ENCODE measurements at regions not wholly inside any gene's neighbourhood (a gene's known extent, or its start where the extent isn't known, plus 50 kb on each side); places are given as distances from the start of the nearest gene placed in this dataset.
"Not testable (repeated sequence)": the region's sequence is repeated elsewhere in the genome, so short reads cannot be mapped to it uniquely, and the experiment has no call there.

DNA sequence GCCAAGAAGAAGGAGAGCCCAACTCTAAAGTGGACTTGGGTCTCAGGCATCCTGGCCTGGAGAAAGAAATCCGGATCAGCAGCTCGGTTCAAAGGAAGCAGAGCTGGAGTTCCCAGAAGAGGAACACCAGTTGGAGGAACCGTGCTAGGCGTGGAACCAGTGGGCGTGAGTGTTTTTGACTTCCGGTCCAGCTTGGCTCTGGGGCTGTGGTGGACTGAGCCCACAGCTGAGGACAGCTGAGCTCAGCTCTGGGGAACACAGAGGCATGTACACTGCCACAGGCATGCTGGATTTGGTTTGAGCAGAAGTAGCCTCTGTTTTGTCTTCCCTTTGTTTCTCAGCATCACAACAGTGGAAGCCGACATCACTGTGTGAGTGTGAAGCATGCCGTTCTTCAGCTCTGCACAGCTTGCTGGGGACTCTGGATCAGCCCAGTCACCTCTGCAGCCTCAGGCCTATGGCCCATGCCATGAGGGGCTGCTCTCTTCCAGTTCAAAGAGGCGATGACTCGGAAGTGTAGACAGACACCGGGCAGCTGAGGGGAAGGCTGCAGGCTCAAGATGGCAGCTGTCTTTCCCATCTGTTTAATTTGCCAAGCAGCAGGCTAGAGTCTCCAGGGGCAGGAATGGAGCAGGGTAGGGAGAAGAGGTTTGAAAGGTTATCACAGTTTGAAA, 185.8 kb upstream of the UBE3A start:
- DNase-seq (ENCODE audit: low spot score) = no peak

DNA sequence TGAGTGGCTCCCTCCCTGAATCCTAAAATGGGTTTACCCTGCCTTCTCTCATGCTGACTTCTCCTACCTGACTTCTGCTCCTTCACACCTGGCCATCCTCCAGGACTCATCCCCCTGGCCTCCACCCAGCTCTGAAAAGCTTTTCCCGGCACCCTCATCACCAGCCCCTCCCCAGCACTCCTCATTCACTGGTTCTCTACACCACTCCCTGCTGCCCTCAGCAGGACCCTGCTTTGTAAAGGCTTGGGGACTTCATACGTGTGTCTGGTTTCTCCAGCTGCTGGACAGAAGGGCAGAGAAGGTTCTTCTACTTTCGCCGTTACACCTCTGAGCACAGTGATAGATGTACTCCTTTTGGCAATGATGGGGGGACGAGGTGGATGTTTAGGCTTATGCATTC, 184.9 kb upstream of the UBE3A start:
- DNase-seq (ENCODE audit: low spot score) = no peak

DNA sequence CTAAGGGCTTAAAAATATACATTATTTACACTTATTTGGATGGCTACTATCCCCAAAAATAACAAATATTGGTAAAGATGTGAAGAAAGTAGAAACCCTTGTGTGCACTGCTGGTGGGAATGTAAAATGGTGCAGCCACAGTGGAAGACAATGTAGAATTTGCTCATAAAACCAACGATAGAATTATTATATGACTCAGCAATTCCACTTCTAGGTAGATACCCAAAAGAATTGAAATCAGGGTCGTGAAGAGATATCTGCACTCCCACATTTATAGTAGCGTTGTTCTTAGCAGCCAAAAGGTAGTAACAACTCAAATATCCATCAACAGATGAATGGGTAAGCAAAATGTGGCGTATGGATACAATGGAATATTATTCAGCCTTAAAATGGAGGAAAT, 181.6 kb upstream of the UBE3A start:
- DNase-seq (ENCODE audit: low spot score) = no peak

DNA sequence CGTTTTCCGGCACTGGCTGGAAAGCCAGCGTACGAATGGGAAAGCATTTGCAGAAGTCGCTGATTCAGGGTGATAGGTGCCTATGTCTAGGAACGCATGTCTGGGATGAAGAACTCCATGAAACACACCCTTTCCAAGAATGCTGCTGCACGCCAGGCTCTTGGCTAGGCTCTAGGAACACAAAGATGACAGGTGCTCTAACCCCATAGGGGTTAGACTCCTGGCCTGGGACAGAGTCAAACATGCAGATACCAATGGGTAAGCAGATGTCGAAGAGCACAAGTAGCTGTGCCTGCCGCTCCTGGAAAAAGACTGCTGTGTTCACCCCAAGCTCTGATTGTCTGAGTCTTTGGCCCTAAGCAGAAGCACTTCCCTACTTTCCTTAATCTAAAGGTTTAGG, 180.9 kb upstream of the UBE3A start:
- no peak for DNase-seq (ENCODE audit: low spot score)

DNA sequence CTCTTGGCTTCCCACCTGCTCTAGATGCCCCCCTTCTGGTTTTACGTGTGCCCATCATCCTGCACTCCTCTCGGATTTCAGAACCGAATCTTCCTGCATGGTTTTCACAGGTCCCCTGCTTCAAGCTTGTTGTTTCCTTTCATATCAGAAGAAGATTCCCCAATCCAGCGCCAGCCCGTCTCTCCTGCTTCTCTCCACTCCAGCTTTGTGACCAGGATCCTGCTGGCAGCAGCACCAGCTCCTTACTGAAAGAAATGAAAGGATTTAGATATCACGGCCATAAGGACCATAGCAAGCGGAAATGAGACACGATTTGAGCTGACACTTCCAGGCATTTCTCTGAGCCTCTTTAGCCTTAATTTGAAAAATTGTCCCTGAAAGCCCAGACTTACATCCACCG, 180.3 kb upstream of the UBE3A start:
- no peak for DNase-seq (ENCODE audit: low spot score)

DNA sequence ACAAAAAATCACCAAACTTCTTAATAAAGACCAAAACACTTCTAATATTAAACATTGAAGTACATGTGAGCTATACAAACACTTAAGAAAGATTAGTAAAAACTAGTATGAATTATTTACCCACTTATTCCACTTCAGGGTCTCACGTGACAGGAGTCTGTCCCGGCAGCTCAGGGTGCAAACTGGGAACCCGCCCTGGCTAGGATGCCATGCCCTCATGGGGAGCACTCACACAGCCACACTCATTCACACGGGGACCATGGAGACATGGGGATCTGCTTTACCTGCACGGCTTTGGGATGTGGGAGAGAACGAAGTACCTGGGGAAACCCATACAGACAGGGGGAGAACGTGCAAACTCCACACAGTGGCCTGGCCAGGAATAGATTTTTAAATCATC, 179.3 kb upstream of the UBE3A start:
- DNase-seq (ENCODE audit: low spot score) = no peak

DNA sequence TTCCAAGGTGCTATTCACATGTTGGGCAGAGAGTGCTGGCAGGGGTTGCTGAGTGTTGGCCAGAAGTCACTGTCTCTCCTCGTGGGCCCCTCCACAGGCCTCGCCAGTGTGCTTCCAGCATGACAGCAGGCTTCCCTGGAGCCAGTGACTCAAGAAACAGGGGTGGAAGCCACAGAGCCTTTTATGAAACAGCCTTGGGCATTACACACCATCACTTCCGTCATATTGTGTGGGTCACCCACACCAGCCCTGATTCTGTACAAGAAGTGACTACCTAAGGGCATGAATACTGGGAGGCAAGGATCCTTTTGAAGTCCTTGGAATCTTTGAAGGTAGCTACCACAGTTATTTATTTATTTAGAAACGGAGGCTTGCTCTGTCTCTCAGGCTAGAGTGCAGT, 177.6 kb upstream of the UBE3A start:
- no peak for DNase-seq (ENCODE audit: low spot score)

DNA sequence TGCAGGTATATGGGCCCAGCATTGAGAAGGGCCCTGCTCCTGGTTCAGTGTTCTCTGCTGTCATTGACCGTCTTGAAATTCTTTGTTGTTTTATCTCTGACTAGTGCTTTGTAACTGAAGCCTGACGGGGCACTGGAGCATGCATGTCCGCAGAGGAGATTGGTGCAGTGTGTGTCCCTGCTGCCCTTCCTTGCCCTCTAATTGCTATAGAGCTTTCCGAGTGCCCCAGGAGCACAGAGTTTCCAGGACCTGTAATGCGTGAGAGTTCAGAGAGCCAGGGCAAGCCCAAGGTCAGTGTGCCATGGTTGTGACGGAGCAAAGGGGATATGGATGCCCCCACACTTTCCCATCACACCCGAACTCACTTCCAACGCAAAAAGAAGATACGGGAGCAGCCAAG, 174.3 kb upstream of the UBE3A start:
- DNase-seq (ENCODE audit: low spot score) = no peak

DNA sequence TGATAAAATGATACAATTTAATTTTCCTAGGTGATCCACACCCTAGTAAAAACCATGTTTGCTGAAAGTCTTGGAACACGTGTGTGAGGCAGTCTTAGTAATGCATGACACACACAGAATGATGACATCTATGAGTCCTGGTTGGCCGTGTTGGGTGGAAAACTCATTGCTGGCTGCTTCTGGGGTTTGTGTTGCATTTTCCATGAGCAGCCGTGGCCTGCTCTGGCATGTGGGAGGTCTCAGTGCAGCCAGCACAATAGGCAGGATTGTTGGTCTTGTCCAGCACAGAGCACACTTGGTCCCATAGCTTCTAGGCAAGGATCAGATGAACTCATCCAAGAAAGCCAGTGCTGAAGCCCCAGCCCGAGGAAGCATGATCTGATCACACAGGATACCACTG, 172.8 kb upstream of the UBE3A start:
- DNase-seq (ENCODE audit: low spot score) = no peak

DNA sequence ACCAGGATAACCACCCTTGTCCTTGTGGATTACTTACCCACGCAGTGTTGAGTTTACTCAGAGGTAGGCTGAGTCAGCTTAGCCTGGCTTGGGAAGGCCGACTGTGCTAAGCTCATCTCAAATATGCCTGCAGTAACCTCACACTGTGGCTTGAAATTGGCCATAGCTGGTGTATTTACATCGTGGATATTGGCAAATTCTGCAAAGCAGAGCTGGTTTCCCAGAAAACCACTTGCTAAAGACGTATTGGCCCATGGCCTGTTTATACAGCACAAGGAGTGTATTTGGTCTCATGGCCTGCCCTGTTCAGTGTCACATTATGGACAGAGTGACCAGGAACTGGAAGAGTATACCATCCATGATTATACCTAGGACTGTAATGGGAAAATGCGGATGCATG, 170.5 kb upstream of the UBE3A start:
- DNase-seq (ENCODE audit: low spot score) = no peak

DNA sequence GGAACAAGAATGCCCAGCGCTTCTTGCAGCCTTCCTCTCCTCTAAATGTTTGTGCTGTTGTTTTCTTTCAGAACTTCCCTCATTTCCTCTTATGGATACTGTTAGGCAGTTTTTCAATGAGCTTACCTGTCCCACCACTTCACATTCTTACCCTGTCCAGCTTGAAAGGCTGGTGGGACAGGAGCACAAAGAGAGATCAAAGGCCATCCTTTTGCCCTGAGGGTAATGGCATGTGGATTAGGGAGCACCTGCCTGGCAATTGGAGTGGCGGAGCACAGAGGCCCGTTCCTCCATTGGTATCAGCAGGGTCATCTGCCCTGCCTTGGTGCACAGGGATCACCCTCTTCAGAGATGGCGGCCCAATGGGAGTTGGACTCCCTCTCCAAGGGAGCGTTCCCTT, 170.1 kb upstream of the UBE3A start:
- no peak for DNase-seq (ENCODE audit: low spot score)

DNA sequence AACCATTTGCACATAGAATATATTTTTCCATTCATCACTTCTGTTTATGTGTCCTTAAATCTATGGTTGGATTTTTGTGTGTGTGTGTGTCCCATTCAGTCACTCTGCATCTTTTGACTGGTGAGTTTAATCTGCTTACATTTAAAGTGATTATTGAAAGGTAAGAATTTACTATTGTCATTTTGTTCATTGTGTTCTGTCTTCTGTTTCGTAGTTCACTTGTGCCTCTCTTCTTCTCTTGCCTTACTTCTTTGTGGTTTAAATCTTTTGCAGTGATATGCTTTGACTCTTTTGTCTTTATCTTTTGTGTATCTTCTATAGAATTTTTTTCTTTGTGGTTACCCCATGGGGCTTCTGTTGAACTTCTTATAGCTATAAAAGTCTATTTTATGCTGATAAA, 166.3 kb upstream of the UBE3A start:
- DNase-seq (ENCODE audit: low spot score) = no peak

DNA sequence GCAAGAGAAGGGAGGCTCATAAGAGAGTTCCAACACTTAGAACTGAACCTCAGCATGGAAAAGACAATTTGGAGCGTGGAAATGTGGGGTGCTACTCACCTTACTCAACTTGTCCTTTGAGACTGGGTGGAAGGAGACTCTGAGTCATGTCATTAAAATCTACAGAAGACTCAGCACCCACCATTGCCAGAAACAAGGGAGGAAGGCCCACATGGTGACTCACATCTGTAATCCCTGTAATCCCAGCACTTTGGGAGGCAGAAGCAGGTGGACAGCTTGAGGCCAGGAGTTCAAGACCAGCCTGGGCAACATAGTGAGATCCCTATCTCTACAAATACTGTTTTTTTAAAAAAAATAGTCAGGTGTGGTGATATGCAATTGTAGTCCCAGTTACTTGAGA, 161.9 kb upstream of the UBE3A start:
- no peak for DNase-seq (ENCODE audit: low spot score)

DNA sequence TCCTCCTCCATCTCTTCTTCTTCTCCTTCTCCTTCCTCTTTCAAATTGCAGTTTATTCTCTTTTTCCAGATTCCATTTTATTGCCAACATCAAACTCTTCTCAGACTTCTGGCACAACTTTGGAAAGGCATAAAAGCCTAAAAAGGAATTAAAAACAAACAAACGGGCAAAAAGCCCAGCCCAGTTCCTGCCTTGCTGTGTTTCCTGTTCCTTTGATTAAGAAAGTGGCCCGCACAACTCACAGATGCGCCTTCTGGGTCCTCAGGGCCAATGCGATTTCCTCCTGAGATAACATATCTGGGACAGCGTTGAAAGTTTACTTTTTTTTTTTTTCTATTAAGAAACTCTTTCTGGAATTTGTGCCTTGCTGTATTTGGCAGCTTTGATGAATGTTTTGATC, 158.7 kb upstream of the UBE3A start:
- DNase-seq (ENCODE audit: low spot score) = no peak

DNA sequence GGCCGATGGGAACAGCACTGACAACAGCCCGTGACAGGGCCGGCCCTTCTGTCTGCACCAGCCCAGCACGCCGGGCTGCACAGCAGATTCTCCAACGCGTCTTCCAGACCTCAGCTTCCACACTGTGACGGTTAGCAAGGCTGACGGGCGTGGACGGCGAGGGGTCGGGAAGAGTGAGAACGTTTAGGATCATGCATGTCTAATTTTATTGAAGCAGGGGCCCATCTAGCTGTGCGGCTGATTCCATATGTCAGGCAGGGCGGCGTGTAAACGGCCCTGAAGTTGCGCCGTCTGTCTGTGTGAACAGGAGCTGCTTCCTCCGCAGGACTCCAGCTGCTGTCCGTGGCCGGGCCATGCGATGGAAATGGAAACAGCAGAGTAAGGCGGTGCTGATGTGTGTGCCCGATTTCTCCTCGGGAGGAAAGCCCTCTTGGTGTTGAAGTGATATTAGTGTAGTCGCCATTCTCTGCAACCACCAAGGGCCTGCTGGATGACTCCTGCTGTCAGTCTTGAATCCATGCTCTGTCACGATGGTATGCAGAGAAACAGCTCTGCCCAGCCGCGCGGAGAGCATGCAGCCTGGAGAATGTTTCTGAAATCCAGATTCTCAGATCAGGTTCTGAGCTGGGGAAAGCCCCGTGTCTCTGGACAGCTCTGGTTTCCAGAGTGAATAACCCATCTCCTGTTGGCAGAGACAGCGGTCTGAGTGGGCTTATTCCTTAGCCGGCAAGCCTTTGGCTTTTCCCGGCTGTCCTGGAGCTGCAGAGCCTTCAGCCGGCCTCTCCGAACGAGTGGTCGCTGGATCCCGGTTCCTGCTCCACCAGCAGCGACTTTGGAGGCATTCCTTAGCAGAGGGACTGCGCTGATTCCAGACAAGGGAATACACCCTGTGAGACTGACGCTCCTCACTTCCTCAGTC, 158.1 kb upstream of the UBE3A start:
- DNase-seq (ENCODE audit: low spot score) = no peak

DNA sequence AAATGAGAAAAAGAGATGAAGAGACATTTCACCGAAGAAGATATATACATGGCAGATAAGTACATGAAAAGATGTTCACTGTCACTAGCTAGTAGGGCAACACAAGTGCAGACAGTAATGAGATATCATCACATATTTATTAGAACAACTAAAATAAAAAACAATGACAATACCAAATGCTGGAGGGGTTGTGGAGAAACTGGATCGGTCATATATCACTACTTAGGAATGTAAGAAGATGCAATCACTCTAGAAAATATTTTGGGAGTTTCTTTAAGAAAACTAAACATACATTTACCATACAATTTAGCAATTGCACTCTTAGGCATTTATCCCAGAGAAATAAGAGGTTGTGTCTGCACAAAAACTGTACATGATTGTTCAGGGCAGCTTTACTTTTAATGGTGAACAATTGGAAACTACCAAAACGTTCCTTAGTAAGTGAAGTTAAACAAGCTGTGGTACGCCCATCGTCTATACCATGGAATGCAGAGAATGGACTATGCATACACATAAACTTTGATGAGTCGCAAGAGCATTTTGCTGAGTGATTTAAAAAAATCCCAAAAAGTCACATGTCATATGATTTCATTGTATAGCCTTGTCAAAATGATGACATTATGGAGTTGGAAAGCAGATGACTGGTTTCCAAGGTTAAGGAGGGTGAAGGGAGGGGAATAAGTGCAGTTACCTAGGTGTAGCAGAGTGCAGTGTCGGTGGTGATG, 149.0 kb upstream of the UBE3A start:
- no peak for DNase-seq (ENCODE audit: low spot score)

DNA sequence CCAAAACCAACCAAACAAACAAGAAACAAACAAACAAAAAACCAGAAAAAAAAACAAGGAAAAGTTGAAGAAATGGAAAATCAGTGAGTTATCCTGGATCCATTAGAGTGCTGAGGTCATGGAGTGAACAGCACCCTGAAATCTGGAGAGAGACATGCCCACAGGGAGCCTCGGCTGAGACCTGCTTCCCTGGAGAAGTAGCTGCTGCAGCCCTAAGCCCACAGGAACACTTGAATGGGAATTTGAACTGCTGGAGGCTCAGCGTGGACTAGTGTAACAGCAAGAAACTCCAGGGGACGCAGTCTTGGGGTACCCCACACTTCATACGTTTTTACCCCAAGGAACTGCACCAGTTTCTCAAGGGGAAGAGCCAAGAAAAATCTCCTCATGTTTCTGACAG, 144.1 kb upstream of the UBE3A start:
- DNase-seq (ENCODE audit: low spot score) = no peak

DNA sequence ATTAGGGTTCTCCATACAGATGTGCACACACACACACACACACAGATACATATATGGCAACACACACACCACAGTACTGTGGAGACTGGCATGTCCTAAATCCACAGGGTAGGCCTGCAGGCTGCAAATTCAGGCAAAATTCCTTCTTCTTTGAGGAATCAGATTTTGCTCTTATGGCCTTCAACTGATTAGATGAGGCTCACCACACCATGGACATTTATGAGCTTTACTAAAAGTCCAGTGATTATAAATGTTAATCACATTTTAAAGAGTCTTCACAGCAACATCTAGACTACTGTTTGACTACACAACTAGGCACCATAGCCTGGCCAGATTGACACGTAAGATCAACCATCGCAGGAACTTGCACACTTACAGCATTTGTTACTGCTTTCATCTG, 140.3 kb upstream of the UBE3A start:
- no peak for DNase-seq (ENCODE audit: low spot score)

DNA sequence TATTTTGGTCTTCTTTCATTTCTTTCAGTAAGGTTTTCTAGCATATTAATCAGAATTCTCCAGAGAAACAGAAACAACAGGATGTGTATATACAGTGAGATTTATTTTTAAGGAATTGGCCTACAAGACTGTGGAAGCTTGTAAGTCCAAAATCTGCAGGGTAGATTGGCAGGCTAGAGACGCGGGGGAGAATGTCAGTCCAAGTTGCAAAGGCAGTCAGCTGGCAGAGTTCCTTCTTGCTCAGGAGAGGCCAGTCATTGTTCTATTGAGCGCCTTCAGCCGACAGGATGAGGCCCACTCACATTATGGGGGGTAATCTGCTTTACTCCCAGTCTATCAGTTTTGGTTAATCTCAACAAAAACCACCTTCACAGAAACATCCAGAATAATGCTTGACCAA, 133.4 kb upstream of the UBE3A start:
- no peak for DNase-seq (ENCODE audit: low spot score)

DNA sequence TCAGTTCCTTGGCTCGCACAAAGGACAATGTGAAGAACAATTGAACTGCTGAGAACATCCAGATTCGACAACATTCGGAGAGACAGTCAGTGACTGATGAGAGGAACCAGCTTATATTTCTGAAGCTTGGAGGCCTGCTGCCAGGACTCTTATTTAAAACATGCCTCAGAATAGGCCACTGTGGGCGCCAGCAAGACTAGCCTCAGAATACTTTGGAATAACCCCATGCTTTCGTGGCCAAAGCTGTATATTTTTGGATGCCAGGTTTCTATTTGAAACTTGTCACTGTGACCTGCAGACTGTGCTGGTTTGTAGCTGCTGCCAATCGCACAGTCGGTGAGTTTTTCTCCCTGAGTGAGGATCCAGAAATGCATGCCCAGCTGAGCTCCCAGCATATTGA, 129.9 kb upstream of the UBE3A start:
- no peak for DNase-seq (ENCODE audit: low spot score)

DNA sequence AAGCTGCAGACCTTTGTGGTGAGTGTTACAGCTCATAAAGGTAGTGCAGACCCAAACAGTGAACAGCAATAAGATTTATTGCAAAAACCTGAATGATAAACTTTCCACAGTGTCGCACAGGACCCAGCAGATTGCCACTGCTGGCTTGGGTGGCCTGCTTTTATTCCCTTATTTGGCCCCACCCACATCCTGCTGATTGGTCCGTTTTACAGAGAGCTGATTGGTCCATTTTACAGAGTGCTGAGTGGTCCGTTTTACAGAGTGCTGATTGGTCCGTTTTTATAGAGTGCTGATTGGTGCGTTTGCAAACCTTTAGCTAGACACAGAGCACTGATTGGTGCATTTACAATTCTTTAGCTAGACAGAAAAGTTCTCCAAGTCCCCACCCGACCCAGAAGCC, 127.7 kb upstream of the UBE3A start:
- not testable (repeated sequence) for DNase-seq (ENCODE audit: low spot score)

DNA sequence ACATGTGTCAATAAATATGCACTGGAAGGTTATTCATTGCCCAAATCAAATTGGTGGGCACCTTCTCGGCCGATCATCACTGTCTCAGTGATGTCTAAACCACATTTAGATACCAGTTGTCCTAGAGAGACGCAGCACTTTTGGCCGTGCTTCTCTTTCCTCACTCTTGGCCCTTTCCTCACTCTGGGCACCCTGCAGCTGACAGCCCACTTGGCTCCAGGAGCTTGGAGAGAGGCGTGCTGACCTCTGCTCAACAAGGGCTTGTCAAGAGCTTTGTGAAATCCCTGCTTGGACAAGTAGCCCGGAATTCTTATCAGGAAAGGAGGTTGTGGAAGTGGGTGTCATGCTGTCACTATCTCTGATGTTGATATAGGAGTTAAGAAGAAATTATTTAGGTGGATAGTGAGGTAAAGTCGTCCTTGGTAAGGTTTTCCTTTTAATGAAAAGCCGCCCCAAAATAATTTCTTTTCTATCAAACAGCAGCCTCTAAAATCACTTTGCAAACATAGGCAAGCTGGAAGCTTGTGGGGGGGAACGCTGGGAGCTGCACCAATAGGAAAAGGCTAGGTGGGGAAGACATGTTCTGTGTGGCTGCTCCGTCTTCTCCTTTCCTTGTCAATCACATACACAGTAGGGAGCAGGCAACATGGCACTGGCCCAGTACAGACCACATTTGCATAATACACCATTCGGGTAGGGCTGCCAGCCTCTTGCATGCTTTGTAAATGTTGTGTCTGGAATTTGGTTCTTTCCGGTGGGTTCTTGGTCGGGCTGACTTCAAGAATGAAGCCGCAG, 126.8 kb upstream of the UBE3A start:
- DNase-seq (ENCODE audit: low spot score) = no peak

Data from mucosa of gallbladder (tissue), 1 donor.